RWPE2 (cell line): ENCODE measurements at regions not wholly inside any gene's neighbourhood (a gene's known extent, or its start where the extent isn't known, plus 50 kb on each side); places are given as distances from the start of the nearest gene placed in this dataset.

Source experiments
- ATAC-seq: fragments of 200-7000 bp; cut with Tn5 transposase; 3 replicates; pipeline ENCODE4 v1.9.1; 2021; ENCODE audit warnings: low read depth
- DNase-seq: peaks from one replicate; pipeline ENCODE4 v3.0.0-alpha.2; 2020; ENCODE audit warnings: low spot score
- H3K27ac ChIP-seq: fragments of 450-650 bp; 2 replicates; pipeline ENCODE4 v1.5.1; 2017; ENCODE audit warnings: mild to moderate bottlenecking; ENCODE audit not compliant: poor library complexity, severe bottlenecking
- H3K27me3 ChIP-seq: fragments of 250-450 bp; sonication (Bioruptor Pico); 2 replicates; pipeline ENCODE4 v1.5.1; 2021; ENCODE audit warnings: mild to moderate bottlenecking, moderate library complexity; ENCODE audit not compliant: insufficient read depth, poor library complexity, severe bottlenecking
- H3K36me3 ChIP-seq: fragments of 250-450 bp; sonication (Bioruptor Pico); 2 replicates; pipeline ENCODE4 v1.5.1; 2020; ENCODE audit warnings: low read depth, mild to moderate bottlenecking, moderate library complexity
- H3K4me1 ChIP-seq: fragments of 250-450 bp; sonication (Bioruptor Pico); 2 replicates; pipeline ENCODE4 v1.5.1; 2021; ENCODE audit warnings: mild to moderate bottlenecking, moderate library complexity; ENCODE audit not compliant: insufficient read depth, poor library complexity, severe bottlenecking
- H3K4me3 ChIP-seq: fragments of 250-450 bp; sonication (Bioruptor Pico); 2 replicates; pipeline ENCODE4 v1.5.1; 2021; ENCODE audit warnings: mild to moderate bottlenecking, moderate library complexity; ENCODE audit not compliant: severe bottlenecking
- H3K9me3 ChIP-seq: fragments of 250-450 bp; sonication (Bioruptor Pico); 2 replicates; pipeline ENCODE4 v1.5.1; 2021; ENCODE audit warnings: mild to moderate bottlenecking, moderate library complexity; ENCODE audit not compliant: severe bottlenecking
- CTCF ChIP-seq: fragments of 450-650 bp; IDR thresholded peaks from one replicate; pipeline ENCODE4 v1.5.1; 2017; ENCODE audit warnings: mild to moderate bottlenecking, moderate library complexity; ENCODE audit not compliant: poor library complexity, severe bottlenecking

GRCh38 chr5:163366757-163367156 is 70.6 kb upstream of the CCNG1 start:
- Histone ChIP-seq H3K36me3 (no peaks in the 10 kb centered on the region), H3K4me3 (no peak overlapping the region), H3K27me3 (no peaks in the 10 kb centered on the region), H3K9me3 (no peaks in the 10 kb centered on the region), H3K4me1 (no peaks in the 10 kb centered on the region), H3K27ac (no peak overlapping the region)
- no peak for TF ChIP-seq CTCF
- no peak for ATAC-seq
- no peak for DNase-seq

- ATAC-seq (no peak), DNase-seq (no peak)
- H3K9me3 ChIP-seq, result no peaks in the 10 kb centered on the region
- TF ChIP-seq CTCF, result no peak
- H3K27ac ChIP-seq, result no peak overlapping the region
- H3K4me3 ChIP-seq, result no peak overlapping the region
- no peaks in the 10 kb centered on the region for H3K4me1 ChIP-seq
- no peaks in the 10 kb centered on the region for H3K27me3 ChIP-seq
- no peaks in the 10 kb centered on the region for H3K36me3 ChIP-seq
These were observed 67.5 kb upstream of the CCNG1 start for GRCh38 chr5:163369776-163370385.

- ATAC-seq (no peak), DNase-seq (no peak)
- no peaks in the 10 kb centered on the region for H3K36me3 ChIP-seq
- H3K4me1 ChIP-seq, result no peaks in the 10 kb centered on the region
- H3K4me3 ChIP-seq, result no peak overlapping the region
- TF ChIP-seq CTCF, result no peak
- H3K9me3 ChIP-seq, result no peaks in the 10 kb centered on the region
- H3K27me3 ChIP-seq, result no peaks in the 10 kb centered on the region
- no peak overlapping the region for H3K27ac ChIP-seq
These were observed 63.8 kb upstream of the CCNG1 start for GRCh38 chr5:163373436-163374084.

GRCh38 chr5:163377982-163378381 is 59.4 kb upstream of the CCNG1 start:
- no peaks in the 10 kb centered on the region for H3K27me3 ChIP-seq
- ATAC-seq (no peak), DNase-seq (no peak)
- peaks cover 9% of the 10 kb centered on the region for H3K4me1 ChIP-seq
- no peaks in the 10 kb centered on the region for H3K36me3 ChIP-seq
- H3K9me3 ChIP-seq, result no peaks in the 10 kb centered on the region
- no peak overlapping the region for H3K4me3 ChIP-seq
- H3K27ac ChIP-seq, result no peak overlapping the region
- no peak for TF ChIP-seq CTCF
